ENCODE measurements at regions not wholly inside any gene's neighbourhood (a gene's known extent, or its start where the extent isn't known, plus 50 kb on each side); places are given as distances from the start of the nearest gene placed in this dataset.

DNA sequence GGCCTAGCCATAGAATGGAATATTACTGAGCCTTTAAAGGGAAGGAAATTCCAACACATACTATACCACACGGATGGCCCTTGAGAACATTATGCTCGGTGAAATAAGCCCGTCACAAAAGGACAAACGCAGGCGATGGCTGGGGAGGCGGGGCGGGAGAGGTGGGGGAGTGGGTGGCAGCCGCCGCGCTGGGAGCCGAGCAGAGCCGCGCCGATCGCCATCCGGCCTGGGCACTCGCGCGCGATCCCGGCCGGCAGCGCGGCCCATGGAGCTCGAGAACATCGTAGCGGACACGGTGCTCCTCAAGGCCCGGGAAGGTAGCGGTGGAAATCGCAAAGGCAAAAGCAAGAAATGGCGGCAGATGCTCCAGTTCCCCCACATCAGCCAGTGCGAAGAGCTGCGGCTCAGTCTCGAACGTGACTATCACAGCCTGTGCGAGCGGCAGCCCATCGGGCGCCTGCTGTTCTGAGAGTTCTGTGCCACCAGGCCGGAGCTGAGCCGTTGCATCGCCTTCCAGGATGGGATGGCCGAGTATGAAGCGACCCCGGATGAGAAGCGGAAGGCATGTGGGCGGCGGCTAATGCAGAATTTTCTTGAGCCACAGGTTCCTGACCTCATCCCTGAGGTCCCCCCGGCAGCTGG, 140.1 kb downstream of the ZDHHC20 start:
- Mint-ChIP-seq H3K27me3 (no peaks in the 10 kb centered on the region), H3K36me3 (ENCODE audit: low read depth) (no peaks in the 10 kb centered on the region), H3K4me3 (peak overlapping the region; percentile 43), H3K9me3 (no peaks in the 10 kb centered on the region), H3K4me1 (ENCODE audit: low read depth) (peaks cover 7% of the 10 kb centered on the region), H3K27ac (no peak overlapping the region)
- intact Hi-C loops (cut with micrococcal nuclease) = no loop called here
- no peak for DNase-seq
- ChIA-PET POLR2A (no interaction called here), CTCF (no interaction called here)
- ATAC-seq = no peak
- no peak for TF ChIP-seq CTCF (IDR thresholded peaks at IDR 0.05)

DNA sequence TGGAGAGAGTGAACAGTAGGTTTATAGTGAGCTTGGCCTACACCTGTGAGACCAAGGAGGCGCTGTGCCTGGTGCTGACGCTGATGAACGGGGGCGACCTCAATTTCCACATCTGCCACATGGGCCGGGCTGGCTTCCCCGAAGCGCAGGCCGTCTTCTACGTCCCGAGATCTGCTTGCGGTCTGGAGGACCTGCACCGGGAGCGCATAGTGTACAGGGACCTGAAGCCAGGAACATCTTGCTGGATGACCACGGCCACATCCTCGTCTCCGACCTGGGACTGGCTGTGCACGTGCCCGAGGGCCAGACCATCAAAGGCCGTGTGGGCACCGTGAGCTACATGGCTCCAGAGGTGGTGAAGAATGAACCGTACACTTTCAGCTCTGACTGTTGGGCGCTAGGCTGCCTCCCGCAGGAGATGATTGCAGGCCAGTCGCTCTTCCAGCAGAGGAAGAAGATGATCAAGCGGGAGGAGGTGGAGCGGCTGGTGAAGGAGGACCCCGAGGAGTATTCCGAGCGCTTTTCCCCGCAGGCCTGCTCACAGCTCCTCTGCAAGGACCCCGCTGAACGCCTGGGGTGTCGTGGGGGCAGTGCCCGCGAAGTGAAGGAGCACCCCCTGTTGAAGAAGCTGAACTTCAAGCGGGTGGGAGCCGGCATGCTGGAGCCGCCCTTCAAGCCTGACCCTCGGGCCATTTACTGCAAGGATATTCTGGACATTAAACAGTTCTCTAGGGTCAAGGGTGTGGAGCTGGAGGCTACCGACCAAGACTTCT, 139.0 kb downstream of the ZDHHC20 start:
- no peak for DNase-seq
- Mint-ChIP-seq H3K36me3 (ENCODE audit: low read depth) (no peaks in the 10 kb centered on the region), H3K27ac (no peak overlapping the region), H3K4me1 (ENCODE audit: low read depth) (peaks cover 9% of the 10 kb centered on the region), H3K27me3 (no peaks in the 10 kb centered on the region), H3K4me3 (no peak overlapping the region), H3K9me3 (no peaks in the 10 kb centered on the region)
- ATAC-seq = no peak
- no peak for TF ChIP-seq CTCF (IDR thresholded peaks at IDR 0.05)
- ChIA-PET POLR2A (interaction anchor here (0.6 kb wide), 1 partner anchor 24 kb away, joined by 3 read pairs; no protein-coding TSS in a partner anchor), CTCF (no interaction called here)
- intact Hi-C loops (cut with micrococcal nuclease) = no loop called here

GRCh38 chr13:21320642-21321034, 138.5 kb downstream of the ZDHHC20 start:
- H3K9me3 Mint-ChIP-seq = no peaks in the 10 kb centered on the region
- H3K27ac Mint-ChIP-seq = no peak overlapping the region
- peaks cover 9% of the 10 kb centered on the region for H3K4me1 Mint-ChIP-seq (ENCODE audit: low read depth)
- DNase-seq (no peak), ATAC-seq (no peak)
- no peaks in the 10 kb centered on the region for H3K27me3 Mint-ChIP-seq
- CTCF ChIA-PET = no interaction called here
- no peak overlapping the region for H3K4me3 Mint-ChIP-seq
- intact Hi-C loops (cut with micrococcal nuclease) = no loop called here
- POLR2A ChIA-PET = interaction anchor here (0.6 kb wide), 1 partner anchor 25 kb away, joined by 3 read pairs; no protein-coding TSS in a partner anchor
- no peaks in the 10 kb centered on the region for H3K36me3 Mint-ChIP-seq (ENCODE audit: low read depth)
- TF ChIP-seq CTCF (IDR thresholded peaks at IDR 0.05) = no peak

- no peak for TF ChIP-seq CTCF (IDR thresholded peaks at IDR 0.05)
- Mint-ChIP-seq H3K27me3 (no peaks in the 10 kb centered on the region), H3K4me3 (no peak overlapping the region), H3K9me3 (no peaks in the 10 kb centered on the region), H3K4me1 (ENCODE audit: low read depth) (peaks cover 8% of the 10 kb centered on the region), H3K27ac (no peak overlapping the region), H3K36me3 (ENCODE audit: low read depth) (no peaks in the 10 kb centered on the region)
- DNase-seq (no peak), ATAC-seq (no peak)
- POLR2A ChIA-PET = interaction anchor here (0.6 kb wide), 1 partner anchor 431 kb away, joined by 4 read pairs; no protein-coding TSS in a partner anchor
- CTCF ChIA-PET = no interaction called here
- intact Hi-C loops (cut with micrococcal nuclease) = no loop called here
Observed at GRCh38 chr13:21321269-21321668, 137.8 kb downstream of the ZDHHC20 start.

DNA sequence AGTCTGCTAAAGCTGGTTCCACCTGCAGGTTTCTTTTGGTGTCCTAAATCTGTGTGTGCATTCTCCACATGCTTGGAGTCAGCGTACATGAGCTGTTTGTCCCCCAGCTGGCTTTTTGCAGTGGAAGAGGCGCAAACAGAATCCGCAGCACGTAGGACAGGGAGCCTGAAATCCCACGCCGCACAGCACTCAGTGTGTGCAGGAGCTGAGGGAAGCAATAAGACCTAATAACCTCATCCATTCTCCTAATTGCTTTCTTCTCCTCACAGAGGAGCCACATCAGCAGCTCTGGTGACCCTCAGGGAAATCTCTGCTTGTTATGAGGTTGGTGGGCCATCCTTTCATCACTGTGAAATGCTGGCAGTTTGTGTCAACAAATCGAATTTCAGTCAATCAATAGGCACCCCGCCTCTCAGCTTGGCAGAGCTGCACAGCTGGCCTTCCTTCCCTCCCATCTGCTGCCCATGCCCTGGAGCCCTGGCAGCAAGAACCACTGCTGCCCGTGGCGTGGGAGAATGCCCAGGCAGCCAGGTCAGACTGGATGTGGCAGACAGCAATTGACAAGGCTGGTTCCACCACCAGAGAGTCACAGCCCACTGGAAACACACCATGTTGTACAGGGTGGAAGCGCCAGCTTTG, 136.7 kb downstream of the ZDHHC20 start:
- Mint-ChIP-seq H3K4me3 (no peak overlapping the region), H3K9me3 (no peaks in the 10 kb centered on the region), H3K4me1 (ENCODE audit: low read depth) (peaks cover 4% of the 10 kb centered on the region), H3K36me3 (ENCODE audit: low read depth) (no peaks in the 10 kb centered on the region), H3K27me3 (no peaks in the 10 kb centered on the region), H3K27ac (no peak overlapping the region)
- ChIA-PET CTCF (no interaction called here), POLR2A (no interaction called here)
- DNase-seq (no peak), ATAC-seq (no peak)
- intact Hi-C loops (cut with micrococcal nuclease) = no loop called here
- no peak for TF ChIP-seq CTCF (IDR thresholded peaks at IDR 0.05)

Measured in activated CD8-positive, alpha-beta T cell treated with anti-CD3 and anti-CD28 coated beads for 36 hours (primary cell).